ENCODE measurements at regions not wholly inside any gene's neighbourhood (a gene's known extent, or its start where the extent isn't known, plus 50 kb on each side); places are given as distances from the start of the nearest gene placed in this dataset.

DNA sequence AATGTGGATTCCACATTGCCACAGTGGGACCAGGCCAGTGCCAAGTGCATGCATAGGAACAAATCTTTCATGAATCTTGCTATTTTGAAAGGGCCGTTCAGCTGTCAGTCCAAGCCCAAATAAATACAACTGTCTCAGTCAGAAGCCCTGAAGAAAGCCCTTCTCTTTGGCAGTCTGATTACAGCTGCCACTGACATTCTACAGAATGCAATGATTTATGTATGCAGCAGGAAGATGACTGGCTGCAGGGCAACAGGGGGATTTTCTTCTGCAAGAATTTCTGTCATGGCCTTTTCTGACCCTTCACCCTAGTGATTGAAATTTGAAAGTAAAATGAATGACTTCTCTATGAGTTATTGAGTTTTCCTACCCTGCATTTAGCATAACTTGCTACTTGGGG is 86.7 kb upstream of the FER start:
- TF ChIP-seq, protein P1, sequence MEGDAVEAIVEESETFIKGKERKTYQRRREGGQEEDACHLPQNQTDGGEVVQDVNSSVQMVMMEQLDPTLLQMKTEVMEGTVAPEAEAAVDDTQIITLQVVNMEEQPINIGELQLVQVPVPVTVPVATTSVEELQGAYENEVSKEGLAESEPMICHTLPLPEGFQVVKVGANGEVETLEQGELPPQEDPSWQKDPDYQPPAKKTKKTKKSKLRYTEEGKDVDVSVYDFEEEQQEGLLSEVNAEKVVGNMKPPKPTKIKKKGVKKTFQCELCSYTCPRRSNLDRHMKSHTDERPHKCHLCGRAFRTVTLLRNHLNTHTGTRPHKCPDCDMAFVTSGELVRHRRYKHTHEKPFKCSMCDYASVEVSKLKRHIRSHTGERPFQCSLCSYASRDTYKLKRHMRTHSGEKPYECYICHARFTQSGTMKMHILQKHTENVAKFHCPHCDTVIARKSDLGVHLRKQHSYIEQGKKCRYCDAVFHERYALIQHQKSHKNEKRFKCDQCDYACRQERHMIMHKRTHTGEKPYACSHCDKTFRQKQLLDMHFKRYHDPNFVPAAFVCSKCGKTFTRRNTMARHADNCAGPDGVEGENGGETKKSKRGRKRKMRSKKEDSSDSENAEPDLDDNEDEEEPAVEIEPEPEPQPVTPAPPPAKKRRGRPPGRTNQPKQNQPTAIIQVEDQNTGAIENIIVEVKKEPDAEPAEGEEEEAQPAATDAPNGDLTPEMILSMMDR (IDR thresholded peaks at IDR 0.05; ENCODE audit: insufficient read depth, low read length): no peak
- no peak for TF ChIP-seq POLR2AphosphoS5 (IDR thresholded peaks at IDR 0.05; ENCODE audit: low read depth)
- TF ChIP-seq, protein P2, sequence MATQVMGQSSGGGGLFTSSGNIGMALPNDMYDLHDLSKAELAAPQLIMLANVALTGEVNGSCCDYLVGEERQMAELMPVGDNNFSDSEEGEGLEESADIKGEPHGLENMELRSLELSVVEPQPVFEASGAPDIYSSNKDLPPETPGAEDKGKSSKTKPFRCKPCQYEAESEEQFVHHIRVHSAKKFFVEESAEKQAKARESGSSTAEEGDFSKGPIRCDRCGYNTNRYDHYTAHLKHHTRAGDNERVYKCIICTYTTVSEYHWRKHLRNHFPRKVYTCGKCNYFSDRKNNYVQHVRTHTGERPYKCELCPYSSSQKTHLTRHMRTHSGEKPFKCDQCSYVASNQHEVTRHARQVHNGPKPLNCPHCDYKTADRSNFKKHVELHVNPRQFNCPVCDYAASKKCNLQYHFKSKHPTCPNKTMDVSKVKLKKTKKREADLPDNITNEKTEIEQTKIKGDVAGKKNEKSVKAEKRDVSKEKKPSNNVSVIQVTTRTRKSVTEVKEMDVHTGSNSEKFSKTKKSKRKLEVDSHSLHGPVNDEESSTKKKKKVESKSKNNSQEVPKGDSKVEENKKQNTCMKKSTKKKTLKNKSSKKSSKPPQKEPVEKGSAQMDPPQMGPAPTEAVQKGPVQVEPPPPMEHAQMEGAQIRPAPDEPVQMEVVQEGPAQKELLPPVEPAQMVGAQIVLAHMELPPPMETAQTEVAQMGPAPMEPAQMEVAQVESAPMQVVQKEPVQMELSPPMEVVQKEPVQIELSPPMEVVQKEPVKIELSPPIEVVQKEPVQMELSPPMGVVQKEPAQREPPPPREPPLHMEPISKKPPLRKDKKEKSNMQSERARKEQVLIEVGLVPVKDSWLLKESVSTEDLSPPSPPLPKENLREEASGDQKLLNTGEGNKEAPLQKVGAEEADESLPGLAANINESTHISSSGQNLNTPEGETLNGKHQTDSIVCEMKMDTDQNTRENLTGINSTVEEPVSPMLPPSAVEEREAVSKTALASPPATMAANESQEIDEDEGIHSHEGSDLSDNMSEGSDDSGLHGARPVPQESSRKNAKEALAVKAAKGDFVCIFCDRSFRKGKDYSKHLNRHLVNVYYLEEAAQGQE (IDR thresholded peaks at IDR 0.05; ENCODE audit: insufficient replicate concordance, low read depth): no peak

Measured in HL-60 (cell line).